HEK293 (cell line): ENCODE measurements at regions not wholly inside any gene's neighbourhood (a gene's known extent, or its start where the extent isn't known, plus 50 kb on each side); places are given as distances from the start of the nearest gene placed in this dataset.

Experiments
- CTCF ChIA-PET: fragments of 350-600 bp; formaldehyde crosslinking; extraction: SDS; loops from one replicate; lab custom pipeline; 2021; ENCODE audit warnings: antibody characterized with exemption; lab: Yijun Ruan, JAX
- POLR2A ChIA-PET: fragments of 300-600 bp; formaldehyde crosslinking; extraction: SDS; loops from one replicate; lab custom pipeline; 2020; ENCODE audit warnings: antibody characterized with exemption, inconsistent platforms; lab: Yijun Ruan, JAX
- H3K27ac ChIP-seq: fragments of 200-500 bp; sonication (Bioruptor generic); 2 replicates; pipeline ENCODE4 v1.5.1; 2014; ENCODE audit warnings: low read depth, low read length, control low read depth, inconsistent platforms; ENCODE audit errors: extremely low read depth
- H3K36me3 ChIP-seq, 2 experiments: fragments of 200-500 bp in 1 of 2; sonication (Bioruptor generic) in 1 of 2; 1 replicate in 1 of 2; 2 replicates in 1 of 2; pipeline ENCODE4 v1.5.1; 2014 to 2017; ENCODE audit warnings: inconsistent platforms in 2 of 2, low read length in 2 of 2; ENCODE audit not compliant: control insufficient read depth in 2 of 2, insufficient read depth in 1 of 2
- H3K4me1 ChIP-seq: fragments of 200-500 bp; sonication (Bioruptor generic); 2 replicates; pipeline ENCODE4 v1.5.1; 2014; ENCODE audit warnings: mild to moderate bottlenecking, low read length, inconsistent platforms; ENCODE audit not compliant: control insufficient read depth, insufficient read depth
- H3K4me3 ChIP-seq: 2 replicates; pipeline ENCODE4 v1.5.1; 2011; ENCODE audit warnings: low read depth, mild to moderate bottlenecking, control low read depth, low read length, moderate library complexity
- H3K9me3 ChIP-seq: fragments of 200-500 bp; sonication (Bioruptor generic); 2 replicates; pipeline ENCODE4 v1.5.1; 2014; ENCODE audit warnings: low read depth, low read length, inconsistent platforms; ENCODE audit not compliant: control insufficient read depth, insufficient read depth
- KLF9 ChIP-seq: fragments of 450-650 bp; formaldehyde crosslinking; IDR thresholded peaks from 2 replicates; pipeline ENCODE4 v1.5.1; 2016; ENCODE audit warnings: missing biosample characterization, missing genetic modification characterization, low read depth
- SP3 ChIP-seq: fragments of 450-650 bp; formaldehyde crosslinking; IDR thresholded peaks from 2 replicates; pipeline ENCODE4 v1.5.1; 2016; ENCODE audit warnings: missing biosample characterization, missing genetic modification characterization
- YY1 ChIP-seq: fragments of 450-650 bp; formaldehyde crosslinking; IDR thresholded peaks from 2 replicates; pipeline ENCODE4 v1.5.1; 2018; ENCODE audit warnings: missing biosample characterization, missing genetic modification characterization
- ZBTB1 ChIP-seq: fragments of 450-650 bp; formaldehyde crosslinking; IDR thresholded peaks from 2 replicates; pipeline ENCODE4 v1.5.1; 2016; ENCODE audit warnings: missing biosample characterization, missing genetic modification characterization
- ZFHX2 ChIP-seq: fragments of 450-650 bp; formaldehyde crosslinking; conservative IDR thresholded peaks from 2 replicates; pipeline ENCODE4 v1.5.1; 2016; ENCODE audit warnings: missing biosample characterization, missing genetic modification characterization
- ZFP37 ChIP-seq: fragments of 450-650 bp; formaldehyde crosslinking; IDR thresholded peaks from 2 replicates; pipeline ENCODE4 v1.5.1; 2016; ENCODE audit warnings: missing biosample characterization, missing genetic modification characterization
- ZNF121 ChIP-seq: fragments of 450-650 bp; formaldehyde crosslinking; IDR thresholded peaks from 2 replicates; pipeline ENCODE4 v1.5.1; 2016; ENCODE audit warnings: missing biosample characterization, missing genetic modification characterization
- ZNF133 ChIP-seq: fragments of 450-650 bp; formaldehyde crosslinking; IDR thresholded peaks from 2 replicates; pipeline ENCODE4 v1.5.1; 2016; ENCODE audit warnings: missing biosample characterization, missing genetic modification characterization
- ZNF16 ChIP-seq: fragments of 450-650 bp; formaldehyde crosslinking; IDR thresholded peaks from 2 replicates; pipeline ENCODE4 v1.5.1; 2016; ENCODE audit warnings: low read depth, missing biosample characterization, missing genetic modification characterization
- ZNF174 ChIP-seq: fragments of 450-650 bp; formaldehyde crosslinking; IDR thresholded peaks from 2 replicates; pipeline ENCODE4 v1.5.0; 2017; ENCODE audit warnings: missing biosample characterization, mild to moderate bottlenecking, missing genetic modification characterization
- ZNF302 ChIP-seq: fragments of 450-650 bp; formaldehyde crosslinking; IDR thresholded peaks from 2 replicates; pipeline ENCODE4 v1.5.1; 2016; ENCODE audit warnings: missing biosample characterization, missing genetic modification characterization, low read depth
- ZNF324 ChIP-seq: fragments of 450-650 bp; formaldehyde crosslinking; IDR thresholded peaks from 2 replicates; pipeline ENCODE4 v1.5.1; 2016; ENCODE audit warnings: missing biosample characterization, missing genetic modification characterization
- ZNF501 ChIP-seq: fragments of 450-650 bp; formaldehyde crosslinking; IDR thresholded peaks from 2 replicates; pipeline ENCODE4 v1.5.1; 2016; ENCODE audit warnings: missing biosample characterization, missing genetic modification characterization
- ZNF585B ChIP-seq: fragments of 450-650 bp; formaldehyde crosslinking; IDR thresholded peaks from 2 replicates; pipeline ENCODE4 v1.5.1; 2016; ENCODE audit warnings: missing biosample characterization, missing genetic modification characterization
- ZNF600 ChIP-seq: fragments of 450-650 bp; formaldehyde crosslinking; IDR thresholded peaks from 2 replicates; pipeline ENCODE4 v1.5.1; 2016; ENCODE audit warnings: missing biosample characterization, missing genetic modification characterization
- ZNF623 ChIP-seq: fragments of 450-650 bp; formaldehyde crosslinking; IDR thresholded peaks from 2 replicates; pipeline ENCODE4 v1.5.1; 2016; ENCODE audit warnings: missing biosample characterization, missing genetic modification characterization
- ZNF747 ChIP-seq: fragments of 450-650 bp; formaldehyde crosslinking; IDR thresholded peaks from 2 replicates; pipeline ENCODE4 v1.5.1; 2016; ENCODE audit warnings: missing biosample characterization, missing genetic modification characterization
- ZNF785 ChIP-seq: fragments of 450-650 bp; formaldehyde crosslinking; IDR thresholded peaks from 2 replicates; pipeline ENCODE4 v1.5.1; 2016; ENCODE audit warnings: missing biosample characterization, missing genetic modification characterization
- ZSCAN16 ChIP-seq: fragments of 450-650 bp; formaldehyde crosslinking; IDR thresholded peaks from 2 replicates; pipeline ENCODE4 v1.5.1; 2016; ENCODE audit warnings: missing biosample characterization, missing genetic modification characterization
- TF ChIP-seq, protein P1 (sequence below): fragments of 450-650 bp; formaldehyde crosslinking; IDR thresholded peaks from 2 replicates; pipeline ENCODE4 v1.5.1; 2017; ENCODE audit warnings: missing biosample characterization, missing genetic modification characterization
- TF ChIP-seq, protein P2 (sequence below): fragments of 450-650 bp; formaldehyde crosslinking; IDR thresholded peaks from 2 replicates; pipeline ENCODE4 v1.5.1; 2016; ENCODE audit warnings: missing biosample characterization, missing genetic modification characterization
- TF ChIP-seq, protein P3 (sequence below): fragments of 450-650 bp; formaldehyde crosslinking; IDR thresholded peaks from 2 replicates; pipeline ENCODE4 v1.5.1; 2016; ENCODE audit warnings: missing biosample characterization, missing genetic modification characterization, borderline replicate concordance
- TF ChIP-seq, protein P4 (sequence below): fragments of 450-650 bp; formaldehyde crosslinking; IDR thresholded peaks from 2 replicates; pipeline ENCODE4 v1.5.1; 2016; ENCODE audit warnings: missing biosample characterization, missing genetic modification characterization
- TF ChIP-seq, protein P5 (sequence below): fragments of 450-650 bp; formaldehyde crosslinking; IDR thresholded peaks from 2 replicates; pipeline ENCODE4 v1.5.1; 2016; ENCODE audit warnings: missing biosample characterization, missing genetic modification characterization
- TF ChIP-seq, protein P6 (sequence below): fragments of 450-650 bp; formaldehyde crosslinking; IDR thresholded peaks from 2 replicates; pipeline ENCODE4 v1.5.1; 2016; ENCODE audit warnings: missing biosample characterization, missing genetic modification characterization
- TF ChIP-seq, protein P7 (sequence below): fragments of 450-650 bp; formaldehyde crosslinking; IDR thresholded peaks from 2 replicates; pipeline ENCODE4 v1.5.1; 2016; ENCODE audit warnings: missing biosample characterization, missing genetic modification characterization
- TF ChIP-seq, protein P8 (sequence below): fragments of 450-650 bp; formaldehyde crosslinking; IDR thresholded peaks from 2 replicates; pipeline ENCODE4 v1.5.1; 2017; ENCODE audit warnings: missing biosample characterization, missing genetic modification characterization

DNA sequence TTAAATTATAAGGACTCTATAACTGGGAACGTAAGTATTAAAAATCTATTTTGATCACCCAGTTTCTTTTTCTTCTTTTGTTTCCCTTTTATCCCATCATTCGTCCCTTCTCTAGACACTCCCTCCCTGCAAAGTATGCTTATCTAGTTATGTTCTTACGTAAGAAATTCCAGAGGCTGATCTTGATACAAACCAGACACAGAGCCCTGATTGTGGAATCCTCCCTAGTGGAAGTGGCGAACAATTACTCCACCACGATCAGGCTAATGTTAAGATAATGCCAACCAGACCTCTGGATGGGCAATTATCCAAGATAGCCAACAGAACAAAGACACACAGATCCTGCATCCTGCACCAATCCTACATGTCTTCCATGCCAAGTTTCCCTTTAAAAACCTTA, 1557.4 kb downstream of the PLA2G4A start:
- H3K4me1 ChIP-seq: no peaks in the 10 kb centered on the region
- ChIA-PET CTCF (no interaction called here), POLR2A (no interaction called here)
- TF ChIP-seq SP3 (tag by site-specific recombination) (no peak), ZNF585B (tag by site-specific recombination) (no peak), ZNF16 (tag by site-specific recombination) (no peak), ZSCAN16 (tag by site-specific recombination) (no peak), ZFP37 (tag by site-specific recombination) (no peak), ZNF133 (no peak), KLF9 (tag by site-specific recombination) (no peak), ZNF623 (tag by site-specific recombination) (no peak), ZNF174 (tag by site-specific recombination) (no peak), ZNF785 (tag by site-specific recombination) (no peak), ZFHX2 (tag by site-specific recombination) (no peak), ZNF747 (tag by site-specific recombination) (no peak), ZNF302 (no peak), YY1 (tag by site-specific recombination) (no peak)
- TF ChIP-seq, protein P1, sequence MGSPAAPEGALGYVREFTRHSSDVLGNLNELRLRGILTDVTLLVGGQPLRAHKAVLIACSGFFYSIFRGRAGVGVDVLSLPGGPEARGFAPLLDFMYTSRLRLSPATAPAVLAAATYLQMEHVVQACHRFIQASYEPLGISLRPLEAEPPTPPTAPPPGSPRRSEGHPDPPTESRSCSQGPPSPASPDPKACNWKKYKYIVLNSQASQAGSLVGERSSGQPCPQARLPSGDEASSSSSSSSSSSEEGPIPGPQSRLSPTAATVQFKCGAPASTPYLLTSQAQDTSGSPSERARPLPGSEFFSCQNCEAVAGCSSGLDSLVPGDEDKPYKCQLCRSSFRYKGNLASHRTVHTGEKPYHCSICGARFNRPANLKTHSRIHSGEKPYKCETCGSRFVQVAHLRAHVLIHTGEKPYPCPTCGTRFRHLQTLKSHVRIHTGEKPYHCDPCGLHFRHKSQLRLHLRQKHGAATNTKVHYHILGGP (tag by site-specific recombination): no peak
- TF ChIP-seq, protein P2, sequence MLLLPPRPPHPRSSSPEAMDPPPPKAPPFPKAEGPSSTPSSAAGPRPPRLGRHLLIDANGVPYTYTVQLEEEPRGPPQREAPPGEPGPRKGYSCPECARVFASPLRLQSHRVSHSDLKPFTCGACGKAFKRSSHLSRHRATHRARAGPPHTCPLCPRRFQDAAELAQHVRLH (tag by site-specific recombination): no peak
- TF ChIP-seq, protein P3, sequence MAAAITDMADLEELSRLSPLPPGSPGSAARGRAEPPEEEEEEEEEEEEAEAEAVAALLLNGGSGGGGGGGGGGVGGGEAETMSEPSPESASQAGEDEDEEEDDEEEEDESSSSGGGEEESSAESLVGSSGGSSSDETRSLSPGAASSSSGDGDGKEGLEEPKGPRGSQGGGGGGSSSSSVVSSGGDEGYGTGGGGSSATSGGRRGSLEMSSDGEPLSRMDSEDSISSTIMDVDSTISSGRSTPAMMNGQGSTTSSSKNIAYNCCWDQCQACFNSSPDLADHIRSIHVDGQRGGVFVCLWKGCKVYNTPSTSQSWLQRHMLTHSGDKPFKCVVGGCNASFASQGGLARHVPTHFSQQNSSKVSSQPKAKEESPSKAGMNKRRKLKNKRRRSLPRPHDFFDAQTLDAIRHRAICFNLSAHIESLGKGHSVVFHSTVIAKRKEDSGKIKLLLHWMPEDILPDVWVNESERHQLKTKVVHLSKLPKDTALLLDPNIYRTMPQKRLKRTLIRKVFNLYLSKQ (tag by site-specific recombination): no peak
- TF ChIP-seq, protein P4, sequence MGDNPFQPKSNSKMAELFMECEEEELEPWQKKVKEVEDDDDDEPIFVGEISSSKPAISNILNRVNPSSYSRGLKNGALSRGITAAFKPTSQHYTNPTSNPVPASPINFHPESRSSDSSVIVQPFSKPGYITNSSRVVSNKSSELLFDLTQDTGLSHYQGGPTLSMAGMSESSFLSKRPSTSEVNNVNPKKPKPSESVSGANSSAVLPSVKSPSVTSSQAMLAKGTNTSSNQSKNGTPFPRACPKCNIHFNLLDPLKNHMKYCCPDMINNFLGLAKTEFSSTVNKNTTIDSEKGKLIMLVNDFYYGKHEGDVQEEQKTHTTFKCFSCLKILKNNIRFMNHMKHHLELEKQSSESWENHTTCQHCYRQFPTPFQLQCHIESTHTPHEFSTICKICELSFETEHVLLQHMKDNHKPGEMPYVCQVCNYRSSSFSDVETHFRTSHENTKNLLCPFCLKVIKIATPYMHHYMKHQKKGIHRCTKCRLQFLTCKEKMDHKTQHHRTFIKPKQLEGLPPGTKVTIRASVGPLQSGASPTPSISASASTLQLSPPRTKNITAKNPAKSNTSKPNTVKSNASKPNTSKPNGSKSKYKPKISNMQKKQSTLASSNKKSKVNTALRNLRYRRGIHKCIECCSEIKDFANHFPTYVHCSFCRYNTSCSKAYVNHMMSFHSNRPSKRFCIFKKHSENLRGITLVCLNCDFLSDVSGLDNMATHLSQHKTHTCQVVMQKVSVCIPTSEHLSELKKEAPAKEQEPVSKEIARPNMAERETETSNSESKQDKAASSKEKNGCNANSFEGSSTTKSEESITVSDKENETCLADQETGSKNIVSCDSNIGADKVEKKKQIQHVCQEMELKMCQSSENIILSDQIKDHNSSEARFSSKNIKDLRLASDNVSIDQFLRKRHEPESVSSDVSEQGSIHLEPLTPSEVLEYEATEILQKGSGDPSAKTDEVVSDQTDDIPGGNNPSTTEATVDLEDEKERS: no peak
- TF ChIP-seq, protein P5, sequence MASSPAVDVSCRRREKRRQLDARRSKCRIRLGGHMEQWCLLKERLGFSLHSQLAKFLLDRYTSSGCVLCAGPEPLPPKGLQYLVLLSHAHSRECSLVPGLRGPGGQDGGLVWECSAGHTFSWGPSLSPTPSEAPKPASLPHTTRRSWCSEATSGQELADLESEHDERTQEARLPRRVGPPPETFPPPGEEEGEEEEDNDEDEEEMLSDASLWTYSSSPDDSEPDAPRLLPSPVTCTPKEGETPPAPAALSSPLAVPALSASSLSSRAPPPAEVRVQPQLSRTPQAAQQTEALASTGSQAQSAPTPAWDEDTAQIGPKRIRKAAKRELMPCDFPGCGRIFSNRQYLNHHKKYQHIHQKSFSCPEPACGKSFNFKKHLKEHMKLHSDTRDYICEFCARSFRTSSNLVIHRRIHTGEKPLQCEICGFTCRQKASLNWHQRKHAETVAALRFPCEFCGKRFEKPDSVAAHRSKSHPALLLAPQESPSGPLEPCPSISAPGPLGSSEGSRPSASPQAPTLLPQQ: no peak
- H3K4me3 ChIP-seq: no peak overlapping the region
- no peaks in the 10 kb centered on the region for H3K9me3 ChIP-seq
- H3K27ac ChIP-seq: no peak overlapping the region
- no peaks in the 10 kb centered on the region for H3K36me3 ChIP-seq

DNA sequence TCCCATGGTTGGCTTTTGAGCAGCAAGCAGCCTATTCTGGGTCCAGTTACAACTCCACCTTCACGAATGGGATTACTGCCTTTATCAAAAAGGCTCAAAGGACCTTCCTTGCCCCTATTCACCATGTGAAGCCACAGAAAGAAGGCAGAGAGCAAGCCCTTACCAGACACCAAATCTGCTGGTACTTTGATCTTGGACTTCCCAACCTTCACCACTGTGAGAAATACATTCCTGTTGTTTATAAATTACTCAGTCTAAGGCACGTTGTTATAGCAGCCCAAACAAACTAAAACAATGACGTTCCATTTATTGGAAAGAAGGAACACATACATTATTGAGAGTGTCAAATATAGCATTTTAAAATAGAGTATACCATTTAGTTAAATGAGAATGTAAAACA, 1557.9 kb downstream of the PLA2G4A start:
- H3K27ac ChIP-seq: no peak overlapping the region
- CTCF ChIA-PET: no interaction called here
- no peaks in the 10 kb centered on the region for H3K36me3 ChIP-seq
- no peak overlapping the region for H3K4me3 ChIP-seq
- POLR2A ChIA-PET: no interaction called here
- H3K4me1 ChIP-seq: no peaks in the 10 kb centered on the region
- no peaks in the 10 kb centered on the region for H3K9me3 ChIP-seq
- TF ChIP-seq, protein P6, sequence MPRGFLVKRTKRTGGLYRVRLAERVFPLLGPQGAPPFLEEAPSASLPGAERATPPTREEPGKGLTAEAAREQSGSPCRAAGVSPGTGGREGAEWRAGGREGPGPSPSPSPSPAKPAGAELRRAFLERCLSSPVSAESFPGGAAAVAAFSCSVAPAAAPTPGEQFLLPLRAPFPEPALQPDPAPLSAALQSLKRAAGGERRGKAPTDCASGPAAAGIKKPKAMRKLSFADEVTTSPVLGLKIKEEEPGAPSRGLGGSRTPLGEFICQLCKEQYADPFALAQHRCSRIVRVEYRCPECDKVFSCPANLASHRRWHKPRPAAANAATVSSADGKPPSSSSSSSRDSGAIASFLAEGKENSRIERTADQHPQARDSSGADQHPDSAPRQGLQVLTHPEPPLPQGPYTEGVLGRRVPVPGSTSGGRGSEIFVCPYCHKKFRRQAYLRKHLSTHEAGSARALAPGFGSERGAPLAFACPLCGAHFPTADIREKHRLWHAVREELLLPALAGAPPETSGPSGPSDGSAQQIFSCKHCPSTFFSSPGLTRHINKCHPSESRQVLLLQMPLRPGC: no peak
- TF ChIP-seq ZNF600 (no peak), ZNF324 (tag by site-specific recombination) (no peak), ZNF121 (tag by site-specific recombination) (no peak), ZNF501 (tag by site-specific recombination) (no peak), ZBTB1 (tag by site-specific recombination) (no peak)
- TF ChIP-seq, protein P7, sequence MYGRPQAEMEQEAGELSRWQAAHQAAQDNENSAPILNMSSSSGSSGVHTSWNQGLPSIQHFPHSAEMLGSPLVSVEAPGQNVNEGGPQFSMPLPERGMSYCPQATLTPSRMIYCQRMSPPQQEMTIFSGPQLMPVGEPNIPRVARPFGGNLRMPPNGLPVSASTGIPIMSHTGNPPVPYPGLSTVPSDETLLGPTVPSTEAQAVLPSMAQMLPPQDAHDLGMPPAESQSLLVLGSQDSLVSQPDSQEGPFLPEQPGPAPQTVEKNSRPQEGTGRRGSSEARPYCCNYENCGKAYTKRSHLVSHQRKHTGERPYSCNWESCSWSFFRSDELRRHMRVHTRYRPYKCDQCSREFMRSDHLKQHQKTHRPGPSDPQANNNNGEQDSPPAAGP (tag by site-specific recombination): no peak
- TF ChIP-seq, protein P8, sequence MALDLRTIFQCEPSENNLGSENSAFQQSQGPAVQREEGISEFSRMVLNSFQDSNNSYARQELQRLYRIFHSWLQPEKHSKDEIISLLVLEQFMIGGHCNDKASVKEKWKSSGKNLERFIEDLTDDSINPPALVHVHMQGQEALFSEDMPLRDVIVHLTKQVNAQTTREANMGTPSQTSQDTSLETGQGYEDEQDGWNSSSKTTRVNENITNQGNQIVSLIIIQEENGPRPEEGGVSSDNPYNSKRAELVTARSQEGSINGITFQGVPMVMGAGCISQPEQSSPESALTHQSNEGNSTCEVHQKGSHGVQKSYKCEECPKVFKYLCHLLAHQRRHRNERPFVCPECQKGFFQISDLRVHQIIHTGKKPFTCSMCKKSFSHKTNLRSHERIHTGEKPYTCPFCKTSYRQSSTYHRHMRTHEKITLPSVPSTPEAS (tag by site-specific recombination): no peak
